ENCODE measurements at regions not wholly inside any gene's neighbourhood (a gene's known extent, or its start where the extent isn't known, plus 50 kb on each side); places are given as distances from the start of the nearest gene placed in this dataset.

DNA sequence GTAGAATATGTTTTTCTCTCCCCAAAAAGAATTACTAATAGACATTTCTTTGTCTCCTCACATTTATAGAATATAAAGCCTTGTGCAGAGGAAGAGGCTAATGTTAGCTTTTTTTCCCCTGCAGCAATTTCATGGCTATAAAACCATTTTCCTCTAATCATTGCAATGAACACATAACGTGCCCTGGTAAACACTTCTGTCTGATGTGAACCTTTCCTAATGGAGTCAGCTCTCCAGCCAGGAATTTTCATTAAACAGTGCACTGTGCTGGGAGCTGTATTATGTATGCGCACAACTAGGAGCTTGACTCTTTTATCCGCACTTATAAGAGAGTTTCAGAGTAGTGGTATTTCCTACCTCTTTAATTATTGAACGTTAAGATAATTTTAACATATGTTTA is 63.9 kb upstream of the SPATS2L start:
- WGBS = 63% methylated on average over 4 of the region's 4 CpGs
- Histone ChIP-seq H3K27ac (ENCODE audit: low read depth) (no peak overlapping the region), H3K4me1 (ENCODE audit: insufficient read depth) (no peaks in the 10 kb centered on the region), H3K4me3 (ENCODE audit: low read depth, low read length) (no peak overlapping the region), H3K36me3 (ENCODE audit: insufficient read depth) (no peaks in the 10 kb centered on the region)
- DNase-seq (ENCODE audit: extremely low spot score) = no peak

- WGBS = 60% methylated on average over 7 of the region's 7 CpGs
- Histone ChIP-seq H3K36me3 (ENCODE audit: insufficient read depth) (no peaks in the 10 kb centered on the region), H3K27ac (ENCODE audit: low read depth) (no peak overlapping the region), H3K4me3 (ENCODE audit: low read depth, low read length) (no peak overlapping the region), H3K4me1 (ENCODE audit: insufficient read depth) (no peaks in the 10 kb centered on the region)
- DNase-seq (ENCODE audit: extremely low spot score) = no peak
Measured at GRCh38 chr2:200243441-200243840, 63.1 kb upstream of the SPATS2L start.

GRCh38 chr2:200244111-200244510 is 62.4 kb upstream of the SPATS2L start:
- no peak overlapping the region for H3K4me3 ChIP-seq (ENCODE audit: low read depth, low read length)
- H3K27ac ChIP-seq (ENCODE audit: low read depth) = no peak overlapping the region
- no peaks in the 10 kb centered on the region for H3K36me3 ChIP-seq (ENCODE audit: insufficient read depth)
- WGBS = 89% methylated on average over 1 of the region's 1 CpG
- no peak for DNase-seq (ENCODE audit: extremely low spot score)
- H3K4me1 ChIP-seq (ENCODE audit: insufficient read depth) = no peaks in the 10 kb centered on the region

DNA sequence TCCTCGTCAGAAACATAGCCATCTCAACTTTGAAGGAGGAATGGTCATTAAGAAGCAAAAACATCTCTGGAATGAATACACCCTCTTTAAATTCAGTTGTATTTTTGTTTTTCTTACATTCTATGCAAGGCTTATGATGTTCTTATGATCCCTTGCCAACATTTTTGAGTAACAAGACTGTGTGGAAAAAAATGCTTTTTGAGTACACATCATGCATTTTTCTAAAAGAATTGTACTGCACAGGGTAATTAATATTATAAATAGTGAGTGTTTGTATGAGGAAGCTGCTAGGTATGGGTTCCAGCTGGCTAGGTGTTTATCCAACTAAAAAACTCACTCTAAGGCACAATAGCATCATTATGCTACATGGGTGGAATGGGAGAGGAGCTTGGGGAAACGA is 59.0 kb upstream of the SPATS2L start:
- DNase-seq (ENCODE audit: extremely low spot score) = no peak
- H3K27ac ChIP-seq (ENCODE audit: low read depth) = no peak overlapping the region

GRCh38 chr2:200252265-200253067 is 54.0 kb upstream of the SPATS2L start:
- WGBS = 38% methylated on average over 8 of the region's 8 CpGs
- Histone ChIP-seq H3K27ac (ENCODE audit: low read depth) (no peak overlapping the region), H3K4me3 (ENCODE audit: low read depth, low read length) (no peak overlapping the region), H3K36me3 (ENCODE audit: insufficient read depth) (no peaks in the 10 kb centered on the region), H3K4me1 (ENCODE audit: insufficient read depth) (no peaks in the 10 kb centered on the region)
- DNase-seq (ENCODE audit: extremely low spot score) = no peak

More for the DNA sequence above, 59.0 kb upstream of the SPATS2L start:
- Histone ChIP-seq H3K4me3 (ENCODE audit: low read depth, low read length) (no peak overlapping the region), H3K36me3 (ENCODE audit: insufficient read depth) (no peaks in the 10 kb centered on the region), H3K4me1 (ENCODE audit: insufficient read depth) (no peaks in the 10 kb centered on the region)
- WGBS = 47% methylated on average over 2 of the region's 2 CpGs

DNA sequence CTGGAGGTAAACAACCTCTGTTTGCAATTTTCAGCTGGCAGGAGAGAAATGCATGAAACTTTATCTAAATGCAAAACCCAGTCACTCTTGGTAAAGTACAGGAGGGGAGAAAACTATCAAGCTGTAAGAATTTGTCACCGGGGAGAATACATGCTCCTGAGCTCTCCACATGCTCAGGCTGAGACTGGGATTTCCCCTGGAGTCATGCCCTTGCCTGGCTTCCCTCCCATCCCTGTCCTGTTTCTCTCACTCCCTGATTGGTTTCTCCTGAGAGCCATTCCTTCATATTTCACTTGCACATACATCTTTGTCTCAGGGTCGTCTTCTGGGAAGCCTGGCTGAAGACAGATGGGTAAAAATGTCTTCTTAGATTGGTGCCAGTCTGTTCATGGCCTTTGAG is 52.9 kb upstream of the SPATS2L start:
- Histone ChIP-seq H3K27ac (ENCODE audit: low read depth) (no peak overlapping the region), H3K36me3 (ENCODE audit: insufficient read depth) (no peaks in the 10 kb centered on the region), H3K4me3 (ENCODE audit: low read depth, low read length) (no peak overlapping the region), H3K4me1 (ENCODE audit: insufficient read depth) (no peaks in the 10 kb centered on the region)
- DNase-seq (ENCODE audit: extremely low spot score) = no peak
- 48% methylated on average over 2 of the region's 2 CpGs for WGBS

DNA sequence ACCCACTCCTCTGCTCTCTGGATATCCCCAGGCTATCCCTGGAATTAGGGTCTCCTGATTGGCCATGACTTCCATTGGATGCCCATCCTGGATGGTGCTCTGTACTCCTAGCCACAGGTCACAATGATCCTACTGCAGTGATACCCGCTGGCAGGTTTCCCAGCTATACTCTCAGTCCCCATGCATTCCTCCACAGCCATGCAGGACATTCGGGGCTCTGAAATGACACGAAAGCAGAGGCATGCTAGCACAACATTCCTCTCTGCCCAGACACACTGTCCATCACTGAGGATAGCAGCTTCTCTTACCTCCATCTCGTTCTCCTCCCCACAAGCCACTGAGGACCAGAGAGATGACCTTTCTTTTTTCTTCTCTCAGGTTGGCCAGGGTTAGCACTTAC is 51.7 kb upstream of the SPATS2L start:
- H3K36me3 ChIP-seq (ENCODE audit: insufficient read depth) = no peaks in the 10 kb centered on the region
- no peak overlapping the region for H3K4me3 ChIP-seq (ENCODE audit: low read depth, low read length)
- H3K4me1 ChIP-seq (ENCODE audit: insufficient read depth) = no peaks in the 10 kb centered on the region
- DNase-seq (ENCODE audit: extremely low spot score) = no peak
- H3K27ac ChIP-seq (ENCODE audit: low read depth) = no peak overlapping the region
- WGBS = 91% methylated on average over 4 of the region's 4 CpGs

GRCh38 chr2:200255549-200255948 is 50.9 kb upstream of the SPATS2L start:
- 92% methylated on average over 3 of the region's 3 CpGs for WGBS
- H3K4me1 ChIP-seq (ENCODE audit: insufficient read depth) = no peaks in the 10 kb centered on the region

More at GRCh38 chr2:200255549-200255948, 50.9 kb upstream of the SPATS2L start:
- DNase-seq (ENCODE audit: extremely low spot score) = no peak
- Histone ChIP-seq H3K4me3 (ENCODE audit: low read depth, low read length) (no peak overlapping the region), H3K36me3 (ENCODE audit: insufficient read depth) (no peaks in the 10 kb centered on the region), H3K27ac (ENCODE audit: low read depth) (no peak overlapping the region)
